NCI-H2196 treated with DMSO at 0.1 percent for 48 hours (cell line): ENCODE measurements at regions not wholly inside any gene's neighbourhood (a gene's known extent, or its start where the extent isn't known, plus 50 kb on each side); places are given as distances from the start of the nearest gene placed in this dataset.
"Not testable (repeated sequence)": the region's sequence is repeated elsewhere in the genome, so short reads cannot be mapped to it uniquely, and the experiment has no call there.

Experiments used
- DNase-seq: peaks from one replicate; lab custom pipeline; 2025; ENCODE audit not compliant: unreplicated experiment; lab: John Stamatoyannopoulos, UW

GRCh38 chr12:74595696-74596095 is 58.1 kb downstream of the ATXN7L3B start:
- no peak for DNase-seq

DNA sequence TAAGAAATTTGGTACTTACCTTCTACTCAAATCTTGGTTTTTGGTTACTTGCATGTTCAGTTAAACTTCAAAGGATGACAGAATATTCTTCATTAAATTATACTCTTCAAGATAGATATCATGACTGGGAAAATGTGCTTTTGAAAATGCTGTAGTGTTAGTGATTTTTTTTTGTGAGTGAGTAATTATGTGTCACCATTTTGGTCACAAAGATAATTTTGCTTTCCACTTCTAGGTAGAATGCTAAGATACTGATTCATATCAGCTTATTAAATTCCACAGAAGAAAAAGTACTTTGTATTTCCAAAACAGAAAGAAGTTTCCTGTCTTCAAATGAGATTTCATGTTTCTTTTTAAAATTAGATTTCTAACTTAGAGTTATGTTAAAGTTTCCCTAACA is 61.2 kb downstream of the ATXN7L3B start:
- no peak for DNase-seq

DNA sequence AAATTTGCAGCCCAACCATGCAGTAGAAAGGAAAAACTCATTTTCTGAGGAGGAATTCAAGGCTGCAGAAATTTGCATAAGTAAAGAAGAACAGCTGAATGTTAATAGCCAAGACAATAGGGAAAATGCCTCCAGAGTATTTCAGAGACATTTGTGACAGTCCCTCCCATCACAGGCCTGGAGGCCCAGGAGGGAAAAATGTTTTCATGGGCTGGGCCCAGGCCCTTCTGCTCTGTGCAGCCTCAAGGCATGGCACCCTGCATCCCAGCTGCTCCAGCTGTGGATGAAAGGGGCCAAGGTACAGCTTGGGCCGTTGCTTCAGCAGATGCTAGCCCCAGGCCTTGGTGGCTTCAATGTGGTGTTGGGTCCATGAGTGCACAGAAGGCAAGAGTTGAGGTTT is 62.3 kb downstream of the ATXN7L3B start:
- no peak for DNase-seq

DNA sequence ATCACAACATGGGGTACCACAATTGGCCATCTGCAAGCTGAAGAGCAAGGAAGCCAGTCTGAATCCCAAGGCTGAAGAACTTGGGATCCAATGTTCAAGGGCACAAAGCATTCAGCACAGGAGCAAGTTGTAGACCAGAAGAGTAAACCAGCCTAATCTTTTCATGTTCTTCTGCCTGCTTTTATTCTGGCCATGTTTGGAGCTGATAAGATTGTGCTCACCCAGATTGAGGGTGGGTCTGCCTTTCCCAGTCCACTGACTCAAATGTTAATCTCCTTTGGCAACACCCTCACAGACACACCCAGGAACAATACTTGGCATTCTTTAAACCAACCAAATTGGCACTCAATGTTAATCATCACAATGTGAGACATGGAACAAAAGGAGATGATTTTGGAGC is 63.2 kb downstream of the ATXN7L3B start:
- DNase-seq, result not testable (repeated sequence)

- DNase-seq, result no peak
These were observed 65.4 kb downstream of the ATXN7L3B start for GRCh38 chr12:74602881-74603672.

GRCh38 chr12:74608231-74608775 is 70.7 kb downstream of the ATXN7L3B start:
- no peak for DNase-seq

GRCh38 chr12:74610711-74611110 is 73.1 kb downstream of the ATXN7L3B start:
- no peak for DNase-seq

- DNase-seq, result no peak
These were observed 76.8 kb downstream of the ATXN7L3B start for GRCh38 chr12:74614426-74614825.

DNA sequence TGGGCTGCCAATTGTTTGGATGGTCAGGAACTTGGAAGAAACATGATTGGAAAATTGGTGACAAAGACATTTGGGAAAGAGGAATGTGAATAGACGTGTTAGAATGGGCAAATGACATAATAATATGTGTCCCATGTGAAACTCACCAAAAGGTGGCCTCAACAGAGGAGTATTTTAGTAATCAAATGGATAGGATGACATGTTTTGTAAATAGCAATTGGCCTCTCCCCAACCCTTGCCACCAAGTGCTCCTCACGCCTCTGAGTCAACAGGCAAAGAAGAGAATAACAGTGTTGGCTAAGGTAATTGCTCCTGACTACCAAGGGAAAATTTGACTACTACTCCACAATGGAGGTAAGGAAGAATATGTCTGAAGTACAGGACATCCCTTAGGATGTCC is 81.4 kb downstream of the ATXN7L3B start:
- no peak for DNase-seq

- DNase-seq, result no peak
These were observed 82.2 kb downstream of the ATXN7L3B start for GRCh38 chr12:74619884-74620283.

DNA sequence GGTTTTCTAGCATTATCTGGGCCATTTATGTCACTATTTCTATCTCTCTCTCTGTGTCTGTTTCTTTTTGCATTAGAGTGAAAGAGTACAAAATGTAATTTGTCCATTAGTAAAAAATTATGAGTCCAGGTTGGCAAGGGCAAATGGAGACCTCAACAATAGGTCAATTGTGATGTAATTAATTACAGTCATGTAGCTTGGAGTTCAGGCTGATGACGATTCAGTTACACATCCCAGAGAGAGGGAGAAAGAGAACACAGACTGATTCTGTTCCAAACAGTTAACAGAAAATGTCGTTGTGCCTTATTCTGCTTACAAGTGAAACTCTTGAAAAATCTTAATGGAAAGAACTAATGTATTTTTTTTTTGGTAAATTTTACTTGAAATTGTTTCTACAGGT is 83.3 kb downstream of the ATXN7L3B start:
- no peak for DNase-seq

DNA sequence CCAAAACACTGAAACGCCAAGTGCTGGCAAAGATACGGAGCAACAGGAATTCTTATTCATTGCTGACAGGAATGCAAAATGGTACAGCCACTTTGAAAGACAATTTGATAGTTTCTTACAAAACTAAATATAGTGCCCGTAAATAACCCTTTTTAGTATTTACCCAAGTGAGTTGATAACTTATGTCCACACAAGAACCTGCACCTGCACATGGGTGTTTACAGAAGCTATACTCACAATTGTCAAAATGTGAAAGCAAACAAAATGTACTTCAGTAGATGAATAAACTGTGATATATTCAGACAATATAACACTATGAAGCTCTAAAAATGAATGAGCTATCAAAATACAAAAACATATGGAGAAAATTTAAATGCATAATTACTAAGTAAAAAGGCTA is 86.6 kb downstream of the ATXN7L3B start:
- peak; percentile 10 for DNase-seq

DNA sequence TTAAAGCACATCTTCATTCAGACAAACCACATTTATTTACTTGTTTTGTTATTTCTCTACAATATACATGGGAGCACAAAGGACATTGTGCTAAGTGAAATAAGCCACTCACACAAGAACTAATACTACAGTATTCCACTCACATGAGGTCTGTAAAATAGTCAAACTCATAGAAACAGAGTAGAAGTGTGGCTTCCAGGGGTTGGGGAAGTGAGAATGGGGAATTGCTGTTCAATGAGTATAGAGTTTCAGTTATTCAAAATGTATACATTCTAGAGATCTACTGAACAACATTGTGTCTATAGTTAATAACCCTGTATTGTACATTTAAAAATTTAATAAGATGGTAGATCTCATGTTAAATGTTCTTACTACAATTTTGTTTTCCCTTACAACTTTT is 88.8 kb downstream of the ATXN7L3B start:
- no peak for DNase-seq

DNA sequence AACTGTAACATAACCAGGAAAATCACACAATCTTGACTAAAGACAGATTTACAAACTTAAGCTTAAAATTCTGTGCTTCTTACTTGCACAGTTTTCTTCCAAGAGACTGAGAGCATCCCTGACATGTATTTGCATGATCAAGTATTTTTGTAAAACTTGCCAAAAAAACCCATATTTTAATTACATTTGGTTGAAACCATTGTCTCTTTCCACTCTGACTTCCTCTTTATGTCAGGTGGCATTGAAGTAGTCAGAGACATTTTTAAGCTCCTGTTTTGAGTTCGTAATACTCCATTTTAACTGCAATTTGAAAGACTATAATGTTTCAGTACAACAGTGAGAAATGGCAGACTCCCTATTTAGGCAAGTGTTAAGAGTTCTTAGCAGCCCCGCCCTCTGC is 103.6 kb downstream of the ATXN7L3B start:
- no peak for DNase-seq

DNA sequence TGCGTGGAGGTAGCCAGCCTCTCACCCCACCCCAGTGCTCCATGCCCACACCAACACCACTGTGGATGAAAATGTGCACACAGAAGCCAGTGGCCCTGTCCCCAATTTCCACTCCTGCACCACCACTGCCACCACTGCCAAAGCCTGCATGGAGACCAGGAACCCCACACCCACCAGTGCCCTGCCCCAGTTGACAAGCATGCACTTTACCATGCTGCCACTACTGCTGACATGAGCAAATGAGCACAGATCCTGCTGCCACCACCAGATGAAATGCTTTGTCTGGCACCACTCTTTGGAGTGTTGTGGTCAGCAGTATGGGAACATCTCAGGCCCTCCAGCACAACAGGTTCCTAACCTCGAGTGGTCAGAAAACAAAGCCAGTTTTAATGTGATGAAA is 104.1 kb downstream of the ATXN7L3B start:
- DNase-seq, result no peak

DNA sequence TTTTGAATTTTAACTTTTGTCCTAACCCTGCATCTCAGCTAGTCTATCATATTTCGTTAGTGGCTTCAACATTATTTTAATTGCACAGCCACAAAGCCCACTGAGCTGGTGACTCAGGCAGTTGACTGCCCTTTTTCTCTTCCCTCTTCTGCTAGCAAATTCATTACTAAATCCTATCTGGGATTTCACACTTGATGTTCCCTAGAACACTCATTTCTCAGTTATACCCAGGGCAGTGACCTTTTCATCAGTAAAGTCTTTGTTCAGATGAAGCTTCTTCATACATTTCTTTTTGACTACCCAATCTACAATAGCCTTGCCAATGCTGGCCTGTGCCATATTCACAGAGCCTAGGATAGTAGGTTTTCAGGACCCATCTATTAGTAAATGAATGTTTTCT is 107.0 kb downstream of the ATXN7L3B start:
- no peak for DNase-seq

DNA sequence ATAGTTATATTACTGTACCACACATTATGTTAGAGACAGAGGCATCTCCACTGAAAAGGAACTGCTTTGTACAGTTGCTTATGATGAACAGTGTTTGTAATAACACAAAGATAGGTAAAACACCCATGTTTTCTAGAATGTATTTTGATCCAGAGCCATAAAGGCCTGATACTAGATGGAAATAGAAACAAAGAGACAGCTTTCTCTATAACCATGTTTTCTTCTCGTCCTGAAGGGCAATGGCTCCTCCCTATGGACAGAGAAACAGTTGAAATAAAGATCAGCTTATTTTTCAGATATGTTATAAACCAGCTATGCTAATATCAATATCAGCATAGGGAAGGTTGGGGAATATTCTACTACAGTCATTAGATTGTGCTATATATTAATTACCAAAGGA is 109.2 kb downstream of the ATXN7L3B start:
- DNase-seq, result peak; percentile 25

DNA sequence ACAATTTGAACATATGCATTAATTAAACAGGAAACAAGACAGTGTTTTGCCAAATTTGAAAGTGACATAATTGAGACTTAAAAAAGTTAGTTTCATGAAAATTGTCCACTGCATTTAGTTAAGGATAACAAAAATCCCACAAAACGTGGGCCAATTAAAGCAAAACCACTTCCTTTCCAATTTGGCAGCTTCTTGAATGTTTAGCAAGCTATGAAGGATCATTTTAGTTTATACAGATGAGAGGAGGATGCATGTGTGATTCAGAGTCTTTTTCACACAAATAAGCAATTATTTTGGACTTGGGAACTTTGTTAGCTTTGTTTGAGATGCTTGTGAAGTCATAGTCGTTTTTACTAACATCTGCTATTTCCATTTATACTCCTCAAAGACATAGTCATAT is 109.6 kb downstream of the ATXN7L3B start:
- DNase-seq, result no peak

GRCh38 chr12:74656251-74656650 is 118.6 kb downstream of the ATXN7L3B start:
- DNase-seq, result no peak

GRCh38 chr12:74660442-74660841 is 122.8 kb downstream of the ATXN7L3B start:
- DNase-seq, result no peak

GRCh38 chr12:74663958-74664357 is 126.3 kb downstream of the ATXN7L3B start:
- no peak for DNase-seq

DNA sequence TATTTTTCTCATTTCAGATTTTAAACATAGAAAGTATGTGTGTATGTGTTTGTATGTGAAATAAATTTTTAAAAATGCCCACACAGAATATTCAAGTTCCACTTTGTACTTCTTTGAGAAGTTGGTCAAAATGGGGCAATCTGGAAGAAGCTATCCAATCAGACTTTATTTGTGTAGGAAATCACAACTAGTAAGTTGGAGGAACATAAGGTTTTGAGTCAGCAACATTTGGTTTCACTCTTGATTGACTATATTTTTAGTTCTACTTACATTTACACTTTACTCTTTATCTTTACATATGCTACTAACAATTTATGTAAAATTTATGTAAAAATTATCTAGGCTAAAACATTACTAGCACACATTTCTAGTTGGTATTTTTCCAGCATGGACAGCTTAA is 128.1 kb downstream of the ATXN7L3B start:
- no peak for DNase-seq

DNA sequence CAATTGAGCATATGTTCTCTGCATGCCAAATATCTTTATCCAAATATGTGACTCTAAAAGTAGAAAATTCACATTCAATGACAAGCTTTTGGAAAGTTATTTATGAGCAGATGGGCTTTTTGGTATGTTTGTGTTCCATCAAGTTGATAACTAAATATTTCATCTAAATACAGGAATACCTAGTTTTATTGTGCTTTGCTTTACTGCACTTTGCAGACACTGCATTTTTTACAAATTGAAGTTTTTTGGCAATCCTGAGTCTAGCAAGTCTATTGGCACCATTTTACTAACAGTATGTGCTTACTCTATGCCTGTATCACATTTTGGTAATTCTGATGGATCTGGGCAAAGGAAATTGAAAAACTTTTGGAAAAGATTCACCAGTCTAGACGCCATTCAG is 133.8 kb downstream of the ATXN7L3B start:
- DNase-seq, result no peak
